ENCODE measurements at regions not wholly inside any gene's neighbourhood (a gene's known extent, or its start where the extent isn't known, plus 50 kb on each side); places are given as distances from the start of the nearest gene placed in this dataset.

GRCh38 chr1:189805735-189806134 lies 671.9 kb downstream of the BRINP3 start:
- no peak for TF ChIP-seq EZH2phosphoT487 (IDR thresholded peaks at IDR 0.05; ENCODE audit: low read length)
- TF ChIP-seq, protein P1, sequence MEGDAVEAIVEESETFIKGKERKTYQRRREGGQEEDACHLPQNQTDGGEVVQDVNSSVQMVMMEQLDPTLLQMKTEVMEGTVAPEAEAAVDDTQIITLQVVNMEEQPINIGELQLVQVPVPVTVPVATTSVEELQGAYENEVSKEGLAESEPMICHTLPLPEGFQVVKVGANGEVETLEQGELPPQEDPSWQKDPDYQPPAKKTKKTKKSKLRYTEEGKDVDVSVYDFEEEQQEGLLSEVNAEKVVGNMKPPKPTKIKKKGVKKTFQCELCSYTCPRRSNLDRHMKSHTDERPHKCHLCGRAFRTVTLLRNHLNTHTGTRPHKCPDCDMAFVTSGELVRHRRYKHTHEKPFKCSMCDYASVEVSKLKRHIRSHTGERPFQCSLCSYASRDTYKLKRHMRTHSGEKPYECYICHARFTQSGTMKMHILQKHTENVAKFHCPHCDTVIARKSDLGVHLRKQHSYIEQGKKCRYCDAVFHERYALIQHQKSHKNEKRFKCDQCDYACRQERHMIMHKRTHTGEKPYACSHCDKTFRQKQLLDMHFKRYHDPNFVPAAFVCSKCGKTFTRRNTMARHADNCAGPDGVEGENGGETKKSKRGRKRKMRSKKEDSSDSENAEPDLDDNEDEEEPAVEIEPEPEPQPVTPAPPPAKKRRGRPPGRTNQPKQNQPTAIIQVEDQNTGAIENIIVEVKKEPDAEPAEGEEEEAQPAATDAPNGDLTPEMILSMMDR (IDR thresholded peaks at IDR 0.05; ENCODE audit: low read length): no peak

Data from MM.1S (cell line).